ENCODE measurements at regions not wholly inside any gene's neighbourhood (a gene's known extent, or its start where the extent isn't known, plus 50 kb on each side); places are given as distances from the start of the nearest gene placed in this dataset.

DNA sequence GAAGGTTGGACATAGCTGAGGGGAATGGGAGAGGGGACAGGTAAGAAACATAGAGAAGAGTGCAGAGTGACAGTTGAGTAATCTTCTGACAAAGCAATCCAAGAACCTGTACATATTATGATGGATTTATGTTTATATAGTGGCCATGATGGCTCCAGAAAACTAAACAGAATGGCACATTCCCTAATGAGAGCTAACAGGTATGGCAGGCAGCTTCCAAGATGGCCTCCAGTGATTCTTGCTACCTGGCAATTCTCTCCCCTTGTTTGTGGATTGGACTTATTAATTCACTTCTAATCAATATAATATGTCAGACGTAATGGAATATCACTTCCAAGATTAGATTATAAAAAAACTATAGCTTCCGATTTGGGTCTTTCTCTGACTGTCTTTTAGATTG, 359.5 kb downstream of the DTHD1 start:
- BruUV-seq (replicated peaks) = no TSS peak
- Histone ChIP-seq H3K4me1 (no peaks in the 10 kb centered on the region), H3K9me3 (no peaks in the 10 kb centered on the region), H3K27me3 (replicated peaks; ENCODE audit: control insufficient read depth, insufficient read depth, low read length) (no peaks in the 10 kb centered on the region), H3K4me3 (ENCODE audit: low read depth, low read length) (no peak overlapping the region), H3K36me3 (ENCODE audit: control insufficient read depth, insufficient read depth, low read length) (no peaks in the 10 kb centered on the region)
- TF ChIP-seq, protein P1, sequence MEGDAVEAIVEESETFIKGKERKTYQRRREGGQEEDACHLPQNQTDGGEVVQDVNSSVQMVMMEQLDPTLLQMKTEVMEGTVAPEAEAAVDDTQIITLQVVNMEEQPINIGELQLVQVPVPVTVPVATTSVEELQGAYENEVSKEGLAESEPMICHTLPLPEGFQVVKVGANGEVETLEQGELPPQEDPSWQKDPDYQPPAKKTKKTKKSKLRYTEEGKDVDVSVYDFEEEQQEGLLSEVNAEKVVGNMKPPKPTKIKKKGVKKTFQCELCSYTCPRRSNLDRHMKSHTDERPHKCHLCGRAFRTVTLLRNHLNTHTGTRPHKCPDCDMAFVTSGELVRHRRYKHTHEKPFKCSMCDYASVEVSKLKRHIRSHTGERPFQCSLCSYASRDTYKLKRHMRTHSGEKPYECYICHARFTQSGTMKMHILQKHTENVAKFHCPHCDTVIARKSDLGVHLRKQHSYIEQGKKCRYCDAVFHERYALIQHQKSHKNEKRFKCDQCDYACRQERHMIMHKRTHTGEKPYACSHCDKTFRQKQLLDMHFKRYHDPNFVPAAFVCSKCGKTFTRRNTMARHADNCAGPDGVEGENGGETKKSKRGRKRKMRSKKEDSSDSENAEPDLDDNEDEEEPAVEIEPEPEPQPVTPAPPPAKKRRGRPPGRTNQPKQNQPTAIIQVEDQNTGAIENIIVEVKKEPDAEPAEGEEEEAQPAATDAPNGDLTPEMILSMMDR (IDR thresholded peaks at IDR 0.05; ENCODE audit: insufficient read depth in 1 of 2, low read depth in 1 of 2, low read length in 1 of 2, severe bottlenecking in 1 of 2, unreplicated experiment in 1 of 2) = no peak
- Mint-ChIP-seq H3K27me3 (ENCODE audit: insufficient read depth, unreplicated experiment) (peaks cover 6% of the 10 kb centered on the region), H3K4me1 (ENCODE audit: low read depth, unreplicated experiment) (no peaks in the 10 kb centered on the region), H3K4me3 (ENCODE audit: unreplicated experiment) (no peak overlapping the region), H3K9me3 (ENCODE audit: unreplicated experiment) (no peaks in the 10 kb centered on the region), H3K27ac (ENCODE audit: unreplicated experiment) (no peak overlapping the region), H3K36me3 (ENCODE audit: insufficient read depth, unreplicated experiment) (no peaks in the 10 kb centered on the region)
- ChIA-PET CTCF (no interaction called here), POLR2A (no interaction called here)
- intact Hi-C loops (cut with micrococcal nuclease; ENCODE audit: unreplicated experiment) = no loop called here
- no peak for DNase-seq

DNA sequence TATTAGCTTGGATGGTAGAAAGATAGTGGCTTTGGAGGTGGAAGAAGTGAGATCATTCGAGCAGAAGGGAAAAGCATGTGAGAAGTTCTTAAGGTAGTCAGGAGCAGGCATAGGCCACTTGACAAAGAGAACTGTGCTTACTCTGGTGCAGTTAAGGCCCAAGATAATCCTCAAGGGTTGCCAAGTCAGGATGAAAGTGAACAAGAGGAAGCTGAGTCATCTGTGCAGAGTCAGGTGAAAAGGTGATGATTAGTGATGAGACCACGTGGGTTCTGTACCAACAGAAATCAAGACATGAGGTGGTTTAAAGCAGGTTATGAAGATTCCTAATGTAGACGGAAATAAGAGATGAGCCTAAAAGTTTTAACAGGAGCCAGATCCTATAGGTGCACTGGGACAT, 369.8 kb downstream of the DTHD1 start:
- no peaks in the 10 kb centered on the region for H3K36me3 Mint-ChIP-seq (ENCODE audit: insufficient read depth, unreplicated experiment)
- intact Hi-C loops (cut with micrococcal nuclease; ENCODE audit: unreplicated experiment) = no loop called here
- ChIA-PET CTCF (no interaction called here), POLR2A (no interaction called here)
- H3K27ac Mint-ChIP-seq (ENCODE audit: unreplicated experiment) = no peak overlapping the region
- DNase-seq = no peak
- Histone ChIP-seq H3K9me3 (no peaks in the 10 kb centered on the region), H3K27me3 (replicated peaks; ENCODE audit: control insufficient read depth, insufficient read depth, low read length) (no peaks in the 10 kb centered on the region), H3K36me3 (ENCODE audit: control insufficient read depth, insufficient read depth, low read length) (no peaks in the 10 kb centered on the region), H3K4me1 (no peaks in the 10 kb centered on the region), H3K4me3 (ENCODE audit: low read depth, low read length) (no peak overlapping the region)
- H3K4me1 Mint-ChIP-seq (ENCODE audit: low read depth, unreplicated experiment) = no peaks in the 10 kb centered on the region
- no peaks in the 10 kb centered on the region for H3K27me3 Mint-ChIP-seq (ENCODE audit: insufficient read depth, unreplicated experiment)
- TF ChIP-seq, protein P1 (IDR thresholded peaks at IDR 0.05; ENCODE audit: insufficient read depth in 1 of 2, low read depth in 1 of 2, low read length in 1 of 2, severe bottlenecking in 1 of 2, unreplicated experiment in 1 of 2) = no peak
- no peaks in the 10 kb centered on the region for H3K9me3 Mint-ChIP-seq (ENCODE audit: unreplicated experiment)
- H3K4me3 Mint-ChIP-seq (ENCODE audit: unreplicated experiment) = no peak overlapping the region
- no TSS peak for BruUV-seq (replicated peaks)

DNA sequence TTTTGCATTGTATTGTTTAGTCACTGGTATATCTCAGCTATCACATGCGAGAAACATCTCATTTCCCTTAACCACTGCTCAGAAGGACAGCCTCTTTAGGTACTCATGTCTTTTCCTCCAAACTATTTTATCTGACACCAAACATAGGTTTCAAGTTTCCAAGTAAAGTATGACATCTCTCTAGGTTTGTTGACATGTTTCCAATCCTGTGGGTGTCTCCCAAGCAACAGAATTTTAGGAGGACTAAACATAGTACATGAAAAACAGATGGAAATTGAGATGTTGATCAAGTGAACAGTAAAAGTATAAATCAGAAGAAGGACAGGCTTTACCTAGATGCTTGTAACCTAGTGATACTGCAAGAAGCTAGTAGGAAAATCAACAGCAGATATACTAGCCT, 371.4 kb downstream of the DTHD1 start:
- CTCF ChIA-PET = no interaction called here
- Histone ChIP-seq H3K4me3 (ENCODE audit: low read depth, low read length) (no peak overlapping the region), H3K27me3 (replicated peaks; ENCODE audit: control insufficient read depth, insufficient read depth, low read length) (no peaks in the 10 kb centered on the region), H3K9me3 (no peaks in the 10 kb centered on the region), H3K36me3 (ENCODE audit: control insufficient read depth, insufficient read depth, low read length) (no peaks in the 10 kb centered on the region), H3K4me1 (no peaks in the 10 kb centered on the region)
- Mint-ChIP-seq H3K4me3 (ENCODE audit: unreplicated experiment) (no peak overlapping the region), H3K27me3 (ENCODE audit: insufficient read depth, unreplicated experiment) (peaks cover 2% of the 10 kb centered on the region), H3K4me1 (ENCODE audit: low read depth, unreplicated experiment) (no peaks in the 10 kb centered on the region), H3K36me3 (ENCODE audit: insufficient read depth, unreplicated experiment) (no peaks in the 10 kb centered on the region), H3K27ac (ENCODE audit: unreplicated experiment) (no peak overlapping the region), H3K9me3 (ENCODE audit: unreplicated experiment) (no peaks in the 10 kb centered on the region)
- no TSS peak for BruUV-seq (replicated peaks)
- intact Hi-C loops (cut with micrococcal nuclease; ENCODE audit: unreplicated experiment) = no loop called here
- TF ChIP-seq, protein P1 (IDR thresholded peaks at IDR 0.05; ENCODE audit: insufficient read depth in 1 of 2, low read depth in 1 of 2, low read length in 1 of 2, severe bottlenecking in 1 of 2, unreplicated experiment in 1 of 2) = no peak
- POLR2A ChIA-PET = no interaction called here
- no peak for DNase-seq

Measured in Caco-2 (cell line).